PC-3 (cell line): ENCODE measurements at regions not wholly inside any gene's neighbourhood (a gene's known extent, or its start where the extent isn't known, plus 50 kb on each side); places are given as distances from the start of the nearest gene placed in this dataset.

ENCODE experiments used
- ATAC-seq: fragments of 200-7000 bp; cut with Tn5 transposase; 2 replicates; pipeline ENCODE4 v1.9.1; 2020; ENCODE audit warnings: mild to moderate bottlenecking, moderate library complexity
- BruUV-seq: library from RNA; stranded (reverse); fragments of 400-500 nt; replicated peaks from 2 replicates; lab custom pipeline; 2021; lab: Mats Ljungman, UMichigan
- CTCF ChIA-PET: fragments of 300-600 bp; sonication (Branson Sonifier 250); formaldehyde crosslinking; loops from one replicate; lab custom pipeline; 2022; ENCODE audit warnings: antibody characterized with exemption; lab: Charles Lee
- POLR2A ChIA-PET: fragments of 300-600 bp; sonication (Branson Sonifier 250); formaldehyde crosslinking; loops from one replicate; lab custom pipeline; 2022; ENCODE audit warnings: antibody characterized with exemption; ENCODE audit not compliant: unreplicated experiment; lab: Charles Lee
- DNase-seq: peaks from one replicate; pipeline ENCODE4 v3.0.0-alpha.2; 2015
- H2AFZ ChIP-seq: fragments of 300-600 bp; sonication (generic); 2 replicates; pipeline ENCODE4 v1.6.0; 2016; ENCODE audit warnings: antibody characterized with exemption, low read length
- H3F3A ChIP-seq: fragments of 300-600 bp; sonication (generic); one replicate; pipeline ENCODE4 v1.6.0; 2017; ENCODE audit warnings: antibody characterized with exemption, low read length, control low read depth, mild to moderate bottlenecking; ENCODE audit not compliant: unreplicated experiment
- H3K27ac ChIP-seq: fragments of 300-600 bp; sonication (generic); 2 replicates; pipeline ENCODE4 v1.5.1; 2016; ENCODE audit warnings: mild to moderate bottlenecking, low read length
- H3K27me3 ChIP-seq: fragments of 300-600 bp; sonication (generic); 2 replicates; pipeline ENCODE4 v1.6.1; 2016; ENCODE audit warnings: low read length, mixed read lengths
- H3K36me3 ChIP-seq: fragments of 300-600 bp; sonication (generic); 2 replicates; pipeline ENCODE4 v1.6.1; 2016; ENCODE audit warnings: low read depth, mixed run types, low read length, mixed read lengths
- H3K4me1 ChIP-seq: fragments of 300-600 bp; sonication (generic); 2 replicates; pipeline ENCODE4 v1.5.1; 2016; ENCODE audit warnings: low read length; ENCODE audit not compliant: insufficient read depth
- H3K4me2 ChIP-seq: fragments of 300-600 bp; sonication (generic); 2 replicates; pipeline ENCODE4 v1.6.0; 2016; ENCODE audit warnings: low read length
- H3K4me3 ChIP-seq: fragments of 300-600 bp; sonication (generic); 2 replicates; pipeline ENCODE4 v1.5.1; 2016; ENCODE audit warnings: mild to moderate bottlenecking, low read length, mixed read lengths
- H3K79me2 ChIP-seq: fragments of 300-600 bp; sonication (generic); 2 replicates; pipeline ENCODE4 v1.6.1; 2017; ENCODE audit warnings: low read length, mixed read lengths
- H3K9ac ChIP-seq: fragments of 300-600 bp; sonication (generic); 2 replicates; pipeline ENCODE4 v1.6.0; 2016; ENCODE audit warnings: mild to moderate bottlenecking, low read length
- H3K9me2 ChIP-seq: fragments of 300-600 bp; sonication (generic); replicated peaks from 2 replicates; pipeline ENCODE4 v1.6.1; 2016; ENCODE audit warnings: mixed run types, low read length, mixed read lengths
- H3K9me3 ChIP-seq: fragments of 300-600 bp; sonication (generic); 2 replicates; pipeline ENCODE4 v1.6.1; 2016; ENCODE audit warnings: low read length, mixed read lengths
- H4K20me1 ChIP-seq: fragments of 300-600 bp; sonication (generic); 2 replicates; pipeline ENCODE4 v1.6.1; 2016; ENCODE audit warnings: low read length, mixed read lengths
- CTCF ChIP-seq: fragments of 300-600 bp; sonication (generic); conservative IDR thresholded peaks from 2 replicates; pipeline ENCODE4 v1.5.1; 2017; ENCODE audit warnings: antibody characterized with exemption, low read depth, mild to moderate bottlenecking, low read length
- EZH2 ChIP-seq: fragments of 300-600 bp; sonication (generic); IDR thresholded peaks from one replicate; pipeline ENCODE4 v1.6.1; 2017; ENCODE audit warnings: antibody characterized with exemption, mild to moderate bottlenecking, low read length; ENCODE audit not compliant: unreplicated experiment
- EZH2phosphoT487 ChIP-seq: fragments of 300-600 bp; sonication (generic); IDR thresholded peaks from 2 replicates; pipeline ENCODE4 v1.6.1; 2018; ENCODE audit warnings: mild to moderate bottlenecking, antibody characterized with exemption, low read length, borderline replicate concordance
- intact Hi-C: fragments of 100-400 bp; cut with micrococcal nuclease; formaldehyde crosslinking; loops from 2 replicates; pipeline ENCODE4 v1.9.0; 2023

GRCh38 chr11:86738568-86738967 lies 61.8 kb upstream of the PRSS23 start:
- Histone ChIP-seq H3K36me3 (no peaks in the 10 kb centered on the region), H3F3A (peaks cover 14% of the 10 kb centered on the region), H3K27me3 (no peaks in the 10 kb centered on the region), H3K4me3 (no peak overlapping the region), H3K9ac (no peak overlapping the region), H3K79me2 (no peaks in the 10 kb centered on the region), H3K9me2 (no peaks in the 10 kb centered on the region), H3K9me3 (no peaks in the 10 kb centered on the region), H3K4me1 (peaks cover 85% of the 10 kb centered on the region), H3K27ac (peak overlapping the region; percentile 99), H4K20me1 (no peaks in the 10 kb centered on the region), H2AFZ (no peak overlapping the region), H3K4me2 (no peak overlapping the region)
- ATAC-seq (no peak), DNase-seq (no peak)
- ChIA-PET CTCF (no interaction called here), POLR2A (no interaction called here)
- no TSS peak for BruUV-seq
- intact Hi-C loops: no loop called here
- no peak for TF ChIP-seq EZH2
- no peak for TF ChIP-seq EZH2phosphoT487

- intact Hi-C loops: loop anchor here (2.0 kb wide), 1 partner anchor 63 kb away; no protein-coding TSS in a partner anchor
- Histone ChIP-seq H3K9ac (peak overlapping the region; percentile 84; the same call in 1 of the 2 replicates), H3K27me3 (no peaks in the 10 kb centered on the region), H3K4me2 (peak overlapping the region; percentile 61), H3K9me3 (no peaks in the 10 kb centered on the region), H4K20me1 (no peaks in the 10 kb centered on the region), H3F3A (peaks cover 14% of the 10 kb centered on the region), H3K79me2 (no peaks in the 10 kb centered on the region), H3K9me2 (no peaks in the 10 kb centered on the region), H3K4me1 (peaks cover 78% of the 10 kb centered on the region), H2AFZ (no peak overlapping the region), H3K4me3 (no peak overlapping the region), H3K27ac (peak overlapping the region; percentile 99), H3K36me3 (no peaks in the 10 kb centered on the region)
- TF ChIP-seq EZH2phosphoT487: no peak
- no peak for TF ChIP-seq CTCF
- TF ChIP-seq EZH2: no peak
- ChIA-PET POLR2A (interaction anchor here (0.6 kb wide), 1 partner anchor 61 kb away, joined by 3 read pairs; no protein-coding TSS in a partner anchor), CTCF (interaction anchor here (0.9 kb wide), 1 partner anchor 62 kb away, joined by 3 read pairs; no protein-coding TSS in a partner anchor)
- ATAC-seq (peak; percentile 30), DNase-seq (peak; percentile 77)
- BruUV-seq: no TSS peak
Observed at GRCh38 chr11:86737737-86738136, 62.6 kb upstream of the PRSS23 start.

- intact Hi-C loops: loop anchor here (2.0 kb wide), 1 partner anchor 62 kb away; no protein-coding TSS in a partner anchor
- CTCF ChIA-PET: interaction anchor here (0.9 kb wide), 1 partner anchor 62 kb away, joined by 3 read pairs; no protein-coding TSS in a partner anchor
- H3K4me2 ChIP-seq: peak overlapping the region; percentile 61
Observed at GRCh38 chr11:86737230-86737629, 63.1 kb upstream of the PRSS23 start.

More at GRCh38 chr11:86737230-86737629, 63.1 kb upstream of the PRSS23 start:
- no peaks in the 10 kb centered on the region for H3K9me3 ChIP-seq
- no peaks in the 10 kb centered on the region for H4K20me1 ChIP-seq
- H2AFZ ChIP-seq: no peak overlapping the region
- peaks cover 73% of the 10 kb centered on the region for H3K4me1 ChIP-seq
- no peak for ATAC-seq
- peaks cover 14% of the 10 kb centered on the region for H3F3A ChIP-seq
- H3K36me3 ChIP-seq: no peaks in the 10 kb centered on the region
- POLR2A ChIA-PET: no interaction called here
- no peak for TF ChIP-seq EZH2phosphoT487
- no peak for TF ChIP-seq CTCF
- no peak for TF ChIP-seq EZH2
- H3K9me2 ChIP-seq: no peaks in the 10 kb centered on the region
- no peak for DNase-seq
- H3K79me2 ChIP-seq: no peaks in the 10 kb centered on the region
- peak overlapping the region; percentile 99 for H3K27ac ChIP-seq
- H3K27me3 ChIP-seq: no peaks in the 10 kb centered on the region
- peak overlapping the region; percentile 84 for H3K9ac ChIP-seq
- no peak overlapping the region for H3K4me3 ChIP-seq
- BruUV-seq: no TSS peak
